NT2/D1 (cell line): ENCODE measurements at regions not wholly inside any gene's neighbourhood (a gene's known extent, or its start where the extent isn't known, plus 50 kb on each side); places are given as distances from the start of the nearest gene placed in this dataset.

ENCODE experiments used
- SUZ12 ChIP-seq: IDR thresholded peaks from 2 replicates; pipeline ENCODE4 v1.6.1; 2011; ENCODE audit not compliant: insufficient read length, insufficient read depth; ENCODE audit errors: extremely low read depth
- YY1 ChIP-seq: IDR thresholded peaks from 2 replicates; pipeline ENCODE4 v1.6.1; 2011; ENCODE audit not compliant: insufficient read length, insufficient read depth
- ZNF274 ChIP-seq: IDR thresholded peaks from 2 replicates; pipeline ENCODE4 v1.6.1; 2011; ENCODE audit warnings: mild to moderate bottlenecking, low read depth, low read length

DNA sequence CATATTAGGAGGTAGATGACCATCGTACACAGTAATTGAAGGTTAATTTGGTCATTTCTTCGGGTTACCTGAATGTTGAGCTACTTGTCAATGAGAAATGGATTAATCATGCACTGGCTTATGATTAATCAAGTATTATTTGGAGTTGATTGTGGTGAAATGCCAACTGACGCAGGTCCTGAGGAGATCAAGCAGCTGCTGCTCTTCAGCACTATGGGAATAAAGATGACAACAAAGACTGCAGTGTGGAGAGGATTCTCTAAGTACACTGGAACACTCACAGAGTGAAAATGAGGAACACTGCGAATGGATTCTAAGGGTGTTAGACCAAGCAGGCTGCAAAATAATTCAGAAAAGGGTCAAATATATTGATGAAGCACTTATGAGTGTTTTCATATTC, 202.8 kb upstream of the DIO2 start:
- TF ChIP-seq YY1 (no peak), ZNF274 (no peak), SUZ12 (no peak)
